GM18867 (cell line): ENCODE measurements at regions not wholly inside any gene's neighbourhood (a gene's known extent, or its start where the extent isn't known, plus 50 kb on each side); places are given as distances from the start of the nearest gene placed in this dataset.
"Not testable (repeated sequence)": the region's sequence is repeated elsewhere in the genome, so short reads cannot be mapped to it uniquely, and the experiment has no call there.

Experiments
- ATAC-seq: cut with Tn5 transposase; IDR thresholded peaks from one replicate; pipeline ENCODE4 v1.9.1; 2021; ENCODE audit warnings: mild to moderate bottlenecking, moderate library complexity; ENCODE audit not compliant: unreplicated experiment

GRCh38 chr18:8912348-8913326 lies 189.9 kb upstream of the NDUFV2 start:
- no peak for ATAC-seq

GRCh38 chr18:8913606-8914403 lies 188.7 kb upstream of the NDUFV2 start:
- ATAC-seq: not testable (repeated sequence)

- not testable (repeated sequence) for ATAC-seq
These were observed 187.9 kb upstream of the NDUFV2 start for GRCh38 chr18:8914404-8915264.

GRCh38 chr18:8920856-8921787 lies 181.4 kb upstream of the NDUFV2 start:
- not testable (repeated sequence) for ATAC-seq

- ATAC-seq: no peak
These were observed 176.0 kb upstream of the NDUFV2 start for GRCh38 chr18:8926464-8926863.

- ATAC-seq: no peak
These were observed 174.5 kb upstream of the NDUFV2 start for GRCh38 chr18:8928044-8928443.

GRCh38 chr18:8928847-8929780 lies 173.4 kb upstream of the NDUFV2 start:
- no peak for ATAC-seq

- ATAC-seq: no peak
These were observed 171.4 kb upstream of the NDUFV2 start for GRCh38 chr18:8930990-8931616.

- no peak for ATAC-seq
These were observed 169.6 kb upstream of the NDUFV2 start for GRCh38 chr18:8932866-8933265.

GRCh38 chr18:8933714-8934284 lies 168.7 kb upstream of the NDUFV2 start:
- no peak for ATAC-seq

GRCh38 chr18:8935346-8935745 lies 167.2 kb upstream of the NDUFV2 start:
- ATAC-seq: not testable (repeated sequence)

GRCh38 chr18:8936619-8937018 lies 165.9 kb upstream of the NDUFV2 start:
- ATAC-seq: no peak

GRCh38 chr18:8937160-8938094 lies 165.1 kb upstream of the NDUFV2 start:
- ATAC-seq: no peak

- ATAC-seq: no peak
These were observed 163.7 kb upstream of the NDUFV2 start for GRCh38 chr18:8938817-8939216.

GRCh38 chr18:8942021-8942908 lies 160.2 kb upstream of the NDUFV2 start:
- no peak for ATAC-seq
